SJCRH30 (cell line): ENCODE measurements at regions not wholly inside any gene's neighbourhood (a gene's known extent, or its start where the extent isn't known, plus 50 kb on each side); places are given as distances from the start of the nearest gene placed in this dataset.

Experiments used
- DNase-seq, 2 experiments: peaks; one replicate each; pipeline ENCODE4 v3.0.0-alpha.2; 2015 to 2020
- H3K27ac ChIP-seq: fragments of 250-450 bp; sonication (Bioruptor Pico); 2 replicates; pipeline ENCODE4 v1.5.1; 2020; ENCODE audit warnings: mild to moderate bottlenecking, moderate library complexity
- H3K27me3 ChIP-seq: fragments of 250-450 bp; sonication (Bioruptor Pico); 2 replicates; pipeline ENCODE4 v1.5.1; 2020; ENCODE audit warnings: mild to moderate bottlenecking, moderate library complexity
- H3K36me3 ChIP-seq: fragments of 250-450 bp; sonication (Bioruptor Pico); 2 replicates; pipeline ENCODE4 v1.5.1; 2020; ENCODE audit warnings: mild to moderate bottlenecking, moderate library complexity
- H3K4me1 ChIP-seq: fragments of 250-450 bp; sonication (Bioruptor Pico); 2 replicates; pipeline ENCODE4 v1.5.1; 2020; ENCODE audit warnings: mild to moderate bottlenecking, moderate library complexity
- H3K4me3 ChIP-seq: fragments of 250-450 bp; sonication (Bioruptor Pico); 2 replicates; pipeline ENCODE4 v1.5.1; 2020; ENCODE audit warnings: mild to moderate bottlenecking, moderate library complexity
- H3K9me3 ChIP-seq: fragments of 250-450 bp; sonication (Bioruptor Pico); replicated peaks from 2 replicates; pipeline ENCODE4 v1.5.1; 2020; ENCODE audit warnings: mild to moderate bottlenecking, moderate library complexity

- no peaks in the 10 kb centered on the region for H3K4me1 ChIP-seq
- no peak overlapping the region for H3K27ac ChIP-seq
These were observed 260.8 kb upstream of the TBX3 start for GRCh38 chr12:114944736-114945135.

GRCh38 chr12:114943601-114944000 is 259.6 kb upstream of the TBX3 start:
- DNase-seq: no peak
- H3K27ac ChIP-seq: no peak overlapping the region
- H3K9me3 ChIP-seq: no peaks in the 10 kb centered on the region
- no peak overlapping the region for H3K4me3 ChIP-seq
- no peaks in the 10 kb centered on the region for H3K27me3 ChIP-seq
- H3K36me3 ChIP-seq: no peaks in the 10 kb centered on the region
- no peaks in the 10 kb centered on the region for H3K4me1 ChIP-seq

More at GRCh38 chr12:114944736-114945135, 260.8 kb upstream of the TBX3 start:
- no peaks in the 10 kb centered on the region for H3K36me3 ChIP-seq
- no peak overlapping the region for H3K4me3 ChIP-seq
- H3K27me3 ChIP-seq: no peaks in the 10 kb centered on the region
- H3K9me3 ChIP-seq: no peaks in the 10 kb centered on the region
- DNase-seq: no peak

- Histone ChIP-seq H3K9me3 (no peaks in the 10 kb centered on the region), H3K4me1 (no peaks in the 10 kb centered on the region), H3K27me3 (no peaks in the 10 kb centered on the region), H3K4me3 (no peak overlapping the region), H3K27ac (no peak overlapping the region), H3K36me3 (no peaks in the 10 kb centered on the region)
- DNase-seq: no peak
These were observed 254.7 kb upstream of the TBX3 start for GRCh38 chr12:114938487-114939210.

DNA sequence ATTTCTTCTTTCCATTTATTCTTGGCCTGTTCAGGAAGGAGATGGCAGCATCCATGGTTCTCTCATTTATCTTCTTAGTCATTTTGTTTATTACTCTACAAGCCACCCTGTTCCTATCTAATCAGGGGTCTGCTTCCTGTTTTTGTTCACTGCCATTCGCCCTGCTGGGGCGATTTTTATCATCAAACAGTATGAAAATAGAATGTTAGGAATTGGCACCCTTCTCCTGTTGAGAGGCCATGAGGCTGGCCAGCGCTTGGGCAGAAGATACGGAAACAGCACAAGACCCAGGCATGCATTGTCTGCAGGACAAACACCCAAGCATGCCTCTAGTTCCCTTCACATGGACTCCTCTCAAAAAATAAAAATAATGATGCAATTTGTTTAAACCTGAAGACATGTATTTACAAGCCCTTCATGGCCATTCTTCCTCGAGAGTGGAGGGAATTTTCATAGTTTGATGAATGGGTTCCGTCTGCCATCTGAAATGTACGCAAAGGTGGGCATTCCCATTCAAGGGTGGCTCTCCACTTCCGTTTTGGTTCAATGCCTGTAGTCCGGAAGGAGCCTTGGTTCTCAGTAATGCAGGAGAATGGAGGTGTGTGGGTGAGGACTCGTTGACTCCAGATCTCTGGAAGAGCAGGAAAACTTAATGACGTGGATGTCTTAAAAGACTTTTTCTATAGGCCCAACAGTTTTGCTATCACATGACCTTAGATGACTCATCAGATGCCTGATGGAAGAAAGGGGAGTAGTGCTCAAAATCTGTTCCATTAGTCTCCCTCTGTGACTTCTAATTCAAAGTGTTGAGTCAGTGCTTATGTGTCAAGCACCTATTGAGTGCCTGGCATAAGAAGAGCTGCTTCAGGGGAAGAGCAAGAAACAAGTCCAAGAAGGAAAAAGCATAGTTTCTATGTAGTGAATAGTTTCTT is 252.4 kb upstream of the TBX3 start:
- Histone ChIP-seq H3K27me3 (no peaks in the 10 kb centered on the region), H3K4me1 (no peaks in the 10 kb centered on the region), H3K27ac (no peak overlapping the region), H3K9me3 (no peaks in the 10 kb centered on the region), H3K36me3 (no peaks in the 10 kb centered on the region), H3K4me3 (no peak overlapping the region)
- DNase-seq: no peak

DNA sequence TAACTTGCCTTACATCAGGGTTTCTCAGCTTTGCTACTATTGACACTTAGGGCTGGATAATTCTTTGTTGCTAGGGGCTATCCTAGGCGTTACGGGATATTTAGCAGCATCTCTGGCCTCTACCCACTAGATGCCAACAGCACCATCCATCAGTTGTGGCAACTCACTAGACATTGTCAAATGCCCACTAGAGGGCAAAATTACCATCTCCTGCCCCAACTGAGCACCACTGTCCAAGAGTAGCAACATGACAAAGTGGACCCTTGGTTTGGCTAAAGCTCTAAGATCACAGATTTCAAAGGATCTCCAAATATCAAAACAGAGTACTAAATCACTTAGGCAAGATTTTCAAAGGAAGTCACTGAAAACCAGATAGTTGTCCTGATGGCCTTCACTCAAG is 251.7 kb upstream of the TBX3 start:
- Histone ChIP-seq H3K27ac (no peak overlapping the region), H3K27me3 (no peaks in the 10 kb centered on the region), H3K9me3 (no peaks in the 10 kb centered on the region), H3K36me3 (no peaks in the 10 kb centered on the region), H3K4me3 (no peak overlapping the region), H3K4me1 (no peaks in the 10 kb centered on the region)
- DNase-seq: peak in 1 of 2 experiments; percentile 5

DNA sequence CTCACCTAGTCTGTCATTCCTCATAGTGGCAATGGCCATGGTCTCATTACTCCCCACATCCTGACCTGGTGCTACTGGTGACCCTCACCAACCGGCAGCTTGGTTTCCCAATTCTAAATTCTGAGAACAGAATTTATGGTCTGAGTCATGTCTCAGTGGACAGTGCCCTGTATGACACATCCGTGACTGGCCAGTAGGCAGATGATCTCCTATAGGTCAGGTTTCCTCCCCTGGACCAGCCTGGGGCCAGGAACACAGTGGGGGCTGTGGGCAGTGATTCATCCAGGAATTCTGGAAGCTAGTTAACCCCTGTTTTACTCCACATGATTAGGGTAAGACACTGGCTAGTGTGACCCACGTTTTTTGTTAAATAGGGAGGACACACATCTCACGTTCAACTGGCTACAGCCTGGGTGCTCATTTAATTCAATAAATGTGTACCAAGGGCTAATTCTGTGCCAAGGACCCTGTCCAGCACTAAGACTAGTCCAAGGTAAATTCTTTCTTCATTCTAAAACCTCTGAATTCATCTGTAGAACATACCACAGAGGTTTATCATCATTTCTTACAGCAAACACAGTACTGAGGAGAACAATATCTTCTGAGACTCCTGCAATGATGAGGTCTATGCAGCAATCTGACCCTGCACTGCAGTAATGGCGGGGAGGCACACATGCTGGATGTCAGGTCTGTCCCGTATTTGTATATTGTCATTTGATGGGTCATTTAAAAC is 249.6 kb upstream of the TBX3 start:
- H3K4me3 ChIP-seq: no peak overlapping the region
- no peaks in the 10 kb centered on the region for H3K9me3 ChIP-seq
- no peaks in the 10 kb centered on the region for H3K36me3 ChIP-seq
- peak; percentile 16 to 23 for DNase-seq
- H3K27me3 ChIP-seq: no peaks in the 10 kb centered on the region
- no peaks in the 10 kb centered on the region for H3K4me1 ChIP-seq
- no peak overlapping the region for H3K27ac ChIP-seq

GRCh38 chr12:114932806-114933205 is 248.8 kb upstream of the TBX3 start:
- no peak for DNase-seq
- no peak overlapping the region for H3K27ac ChIP-seq
- no peak overlapping the region for H3K4me3 ChIP-seq
- H3K36me3 ChIP-seq: no peaks in the 10 kb centered on the region
- H3K9me3 ChIP-seq: no peaks in the 10 kb centered on the region
- H3K4me1 ChIP-seq: no peaks in the 10 kb centered on the region
- H3K27me3 ChIP-seq: no peaks in the 10 kb centered on the region

DNA sequence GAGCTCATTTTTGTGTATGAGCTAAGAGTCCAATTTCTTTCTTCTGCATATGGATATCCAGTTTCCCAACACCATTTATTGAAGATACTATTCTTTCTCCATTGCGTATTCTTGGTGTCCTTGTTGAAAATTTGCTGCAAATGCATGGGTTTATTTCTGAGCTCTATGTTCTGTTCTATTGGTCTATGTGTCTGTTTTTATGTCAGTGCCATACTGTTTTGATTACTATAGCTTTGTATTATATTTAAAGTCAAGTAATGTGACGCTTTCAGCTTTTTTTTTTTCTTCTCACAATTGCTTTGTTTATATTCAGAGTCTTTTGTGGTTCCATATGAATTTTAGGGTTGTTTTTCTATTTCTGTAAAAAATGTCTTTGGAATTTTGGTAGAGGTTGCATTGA is 247.1 kb upstream of the TBX3 start:
- no peak overlapping the region for H3K4me3 ChIP-seq
- no peak for DNase-seq
- H3K27ac ChIP-seq: no peak overlapping the region
- no peaks in the 10 kb centered on the region for H3K36me3 ChIP-seq
- H3K27me3 ChIP-seq: no peaks in the 10 kb centered on the region
- H3K4me1 ChIP-seq: no peaks in the 10 kb centered on the region
- H3K9me3 ChIP-seq: no peaks in the 10 kb centered on the region

- no peak for DNase-seq
- Histone ChIP-seq H3K27me3 (no peaks in the 10 kb centered on the region), H3K4me3 (no peak overlapping the region)
These were observed 242.4 kb upstream of the TBX3 start for GRCh38 chr12:114926341-114926740.

GRCh38 chr12:114924946-114925475 is 241.0 kb upstream of the TBX3 start:
- Histone ChIP-seq H3K27me3 (no peaks in the 10 kb centered on the region), H3K9me3 (no peaks in the 10 kb centered on the region), H3K4me3 (no peak overlapping the region), H3K36me3 (no peaks in the 10 kb centered on the region), H3K27ac (no peak overlapping the region), H3K4me1 (no peaks in the 10 kb centered on the region)
- DNase-seq: no peak

More at GRCh38 chr12:114926341-114926740, 242.4 kb upstream of the TBX3 start:
- Histone ChIP-seq H3K36me3 (no peaks in the 10 kb centered on the region), H3K9me3 (no peaks in the 10 kb centered on the region), H3K27ac (no peak overlapping the region), H3K4me1 (no peaks in the 10 kb centered on the region)

DNA sequence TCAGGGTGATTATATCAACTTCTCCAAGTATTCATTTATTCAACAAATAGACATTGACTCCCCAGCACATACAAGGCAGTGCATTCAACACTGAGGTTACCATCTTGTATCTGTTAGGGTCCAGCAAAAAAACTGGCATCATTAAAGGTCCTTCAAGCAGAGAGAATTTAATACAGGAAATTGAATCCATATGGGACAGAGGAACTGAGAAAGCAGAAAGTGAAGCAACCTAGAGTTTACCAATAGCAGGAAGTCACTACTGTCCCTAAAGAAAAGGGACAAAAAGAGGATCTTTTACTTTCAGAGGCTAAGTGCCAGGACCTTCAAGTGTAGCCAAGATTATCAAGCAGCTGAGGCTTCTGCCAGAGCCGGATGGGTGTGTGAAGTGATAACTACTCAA is 237.8 kb upstream of the TBX3 start:
- no peaks in the 10 kb centered on the region for H3K27me3 ChIP-seq
- H3K4me1 ChIP-seq: no peaks in the 10 kb centered on the region
- H3K4me3 ChIP-seq: no peak overlapping the region
- H3K36me3 ChIP-seq: no peaks in the 10 kb centered on the region
- no peaks in the 10 kb centered on the region for H3K9me3 ChIP-seq
- no peak overlapping the region for H3K27ac ChIP-seq
- no peak for DNase-seq

GRCh38 chr12:114920771-114921554 is 237.0 kb upstream of the TBX3 start:
- no peak overlapping the region for H3K27ac ChIP-seq
- no peak for DNase-seq

DNA sequence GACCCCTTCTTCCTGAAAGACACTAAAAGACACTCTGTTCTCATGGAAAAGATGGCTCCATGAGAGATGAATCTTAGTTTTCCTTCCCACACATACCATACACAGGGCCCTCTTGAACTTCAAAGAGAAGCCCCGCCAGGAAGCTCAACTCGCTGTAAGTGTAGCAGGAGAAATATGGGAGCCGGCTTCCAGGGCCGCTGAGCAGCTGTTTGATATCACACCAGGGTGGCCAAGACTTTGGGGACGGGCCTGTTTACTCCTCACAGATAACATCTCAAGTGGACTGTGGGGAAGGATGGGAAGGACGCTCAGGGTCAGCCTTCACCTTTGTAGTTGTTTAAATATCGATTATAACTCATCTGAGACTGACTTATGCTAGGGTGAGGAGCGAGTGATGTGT is 235.5 kb upstream of the TBX3 start:
- H3K4me1 ChIP-seq: no peaks in the 10 kb centered on the region
- no peaks in the 10 kb centered on the region for H3K36me3 ChIP-seq
- H3K27me3 ChIP-seq: no peaks in the 10 kb centered on the region
- no peaks in the 10 kb centered on the region for H3K9me3 ChIP-seq
- DNase-seq: peak in 1 of 2 experiments; percentile 7
- H3K27ac ChIP-seq: no peak overlapping the region
- no peak overlapping the region for H3K4me3 ChIP-seq

More at GRCh38 chr12:114920771-114921554, 237.0 kb upstream of the TBX3 start:
- H3K4me3 ChIP-seq: no peak overlapping the region
- no peaks in the 10 kb centered on the region for H3K27me3 ChIP-seq
- no peaks in the 10 kb centered on the region for H3K36me3 ChIP-seq
- no peaks in the 10 kb centered on the region for H3K9me3 ChIP-seq
- no peaks in the 10 kb centered on the region for H3K4me1 ChIP-seq
